GM18505 (cell line): ENCODE measurements at regions not wholly inside any gene's neighbourhood (a gene's known extent, or its start where the extent isn't known, plus 50 kb on each side); places are given as distances from the start of the nearest gene placed in this dataset.

Source experiments
- ATAC-seq: cut with Tn5 transposase; IDR thresholded peaks from one replicate; pipeline ENCODE4 v1.9.1; 2021; ENCODE audit not compliant: unreplicated experiment
- POLR2A ChIP-seq: IDR thresholded peaks from 4 replicates; pipeline ENCODE4 v1.6.1; 2011; ENCODE audit warnings: borderline replicate concordance; ENCODE audit not compliant: insufficient read depth, insufficient read length; ENCODE audit errors: extremely low read depth

- ATAC-seq: no peak
- no peak for TF ChIP-seq POLR2A
Measured at GRCh38 chr18:70382017-70382416, 93.2 kb downstream of the SOCS6 start.

- TF ChIP-seq POLR2A: no peak
- ATAC-seq: no peak
Measured at GRCh38 chr18:70380915-70381896, 92.4 kb downstream of the SOCS6 start.
